ENCODE measurements at regions not wholly inside any gene's neighbourhood (a gene's known extent, or its start where the extent isn't known, plus 50 kb on each side); places are given as distances from the start of the nearest gene placed in this dataset.
A peak's percentile ranks its signal among the peaks of the same experiment; 100 is the strongest.

GRCh38 chr2:45211636-45212035, 202.4 kb upstream of the SIX2 start:
- no peaks in the 10 kb centered on the region for H3F3A ChIP-seq (ENCODE audit: low read length, unreplicated experiment)
- no peaks in the 10 kb centered on the region for H3K36me3 ChIP-seq (ENCODE audit: low read depth, low read length)
- no peak overlapping the region for H2AFZ ChIP-seq (ENCODE audit: low read length)
- TF ChIP-seq EZH2phosphoT487 (IDR thresholded peaks at IDR 0.05; ENCODE audit: borderline replicate concordance, low read length): no peak
- TF ChIP-seq EZH2 (IDR thresholded peaks at IDR 0.05; ENCODE audit: low read length, unreplicated experiment): no peak
- no peak for TF ChIP-seq CTCF (conservative IDR thresholded peaks at IDR 0.05; ENCODE audit: low read depth, low read length)
- no peak overlapping the region for H3K4me3 ChIP-seq (ENCODE audit: low read length)
- no peaks in the 10 kb centered on the region for H3K27me3 ChIP-seq (ENCODE audit: low read length)
- no peaks in the 10 kb centered on the region for H3K79me2 ChIP-seq (ENCODE audit: low read length)
- no peak overlapping the region for H3K27ac ChIP-seq (ENCODE audit: low read length)
- no peaks in the 10 kb centered on the region for H3K9me2 ChIP-seq (replicated peaks; ENCODE audit: low read length)
- no peak overlapping the region for H3K9ac ChIP-seq (ENCODE audit: low read length)
- H4K20me1 ChIP-seq (ENCODE audit: low read length): no peaks in the 10 kb centered on the region
- no peaks in the 10 kb centered on the region for H3K4me1 ChIP-seq (ENCODE audit: insufficient read depth, low read length)
- DNase-seq: no peak
- ChIA-PET POLR2A (ENCODE audit: unreplicated experiment) (no interaction called here), CTCF (no interaction called here)
- no peaks in the 10 kb centered on the region for H3K9me3 ChIP-seq (ENCODE audit: low read length)
- ATAC-seq: no peak
- intact Hi-C loops (cut with micrococcal nuclease): no loop called here
- H3K4me2 ChIP-seq (ENCODE audit: low read length): no peak overlapping the region
- BruUV-seq (replicated peaks): no TSS peak

- no peaks in the 10 kb centered on the region for H4K20me1 ChIP-seq (ENCODE audit: low read length)
- no peak overlapping the region for H3K4me3 ChIP-seq (ENCODE audit: low read length)
- H3K79me2 ChIP-seq (ENCODE audit: low read length): no peaks in the 10 kb centered on the region
- ChIA-PET POLR2A (ENCODE audit: unreplicated experiment) (no interaction called here), CTCF (no interaction called here)
- no peaks in the 10 kb centered on the region for H3K36me3 ChIP-seq (ENCODE audit: low read depth, low read length)
- no peak for ATAC-seq
- H3K4me2 ChIP-seq (ENCODE audit: low read length): no peak overlapping the region
- TF ChIP-seq CTCF (conservative IDR thresholded peaks at IDR 0.05; ENCODE audit: low read depth, low read length) (0 out of 2 replicates have a peak, but pooled peaks have one; percentile 9), EZH2phosphoT487 (IDR thresholded peaks at IDR 0.05; ENCODE audit: borderline replicate concordance, low read length) (no peak)
- intact Hi-C loops (cut with micrococcal nuclease): no loop called here
- H3K9ac ChIP-seq (ENCODE audit: low read length): no peak overlapping the region
- peak; percentile 46 for DNase-seq
- no peaks in the 10 kb centered on the region for H3K27me3 ChIP-seq (ENCODE audit: low read length)
- H3F3A ChIP-seq (ENCODE audit: low read length, unreplicated experiment): no peaks in the 10 kb centered on the region
- H2AFZ ChIP-seq (ENCODE audit: low read length): no peak overlapping the region
- H3K9me3 ChIP-seq (ENCODE audit: low read length): no peaks in the 10 kb centered on the region
- BruUV-seq (replicated peaks): no TSS peak
- no peaks in the 10 kb centered on the region for H3K4me1 ChIP-seq (ENCODE audit: insufficient read depth, low read length)
- H3K27ac ChIP-seq (ENCODE audit: low read length): no peak overlapping the region
- H3K9me2 ChIP-seq (replicated peaks; ENCODE audit: low read length): no peaks in the 10 kb centered on the region
These were observed 201.4 kb upstream of the SIX2 start for GRCh38 chr2:45210462-45211195.

- no peak overlapping the region for H3K9ac ChIP-seq (ENCODE audit: low read length)
- H3K4me3 ChIP-seq (ENCODE audit: low read length): no peak overlapping the region
- no peaks in the 10 kb centered on the region for H3K36me3 ChIP-seq (ENCODE audit: low read depth, low read length)
- H4K20me1 ChIP-seq (ENCODE audit: low read length): no peaks in the 10 kb centered on the region
- DNase-seq (no peak), ATAC-seq (no peak)
- no peaks in the 10 kb centered on the region for H3K9me3 ChIP-seq (ENCODE audit: low read length)
- H3K27ac ChIP-seq (ENCODE audit: low read length): no peak overlapping the region
- no peaks in the 10 kb centered on the region for H3K9me2 ChIP-seq (replicated peaks; ENCODE audit: low read length)
- POLR2A ChIA-PET (ENCODE audit: unreplicated experiment): no interaction called here
- intact Hi-C loops (cut with micrococcal nuclease): no loop called here
- CTCF ChIA-PET: no interaction called here
- no peaks in the 10 kb centered on the region for H3K79me2 ChIP-seq (ENCODE audit: low read length)
- H3F3A ChIP-seq (ENCODE audit: low read length, unreplicated experiment): no peaks in the 10 kb centered on the region
- BruUV-seq (replicated peaks): no TSS peak
- no peak overlapping the region for H2AFZ ChIP-seq (ENCODE audit: low read length)
- H3K4me1 ChIP-seq (ENCODE audit: insufficient read depth, low read length): no peaks in the 10 kb centered on the region
- TF ChIP-seq EZH2 (IDR thresholded peaks at IDR 0.05; ENCODE audit: low read length, unreplicated experiment) (no peak), EZH2phosphoT487 (IDR thresholded peaks at IDR 0.05; ENCODE audit: borderline replicate concordance, low read length) (no peak), CTCF (conservative IDR thresholded peaks at IDR 0.05; ENCODE audit: low read depth, low read length) (no peak)
- H3K4me2 ChIP-seq (ENCODE audit: low read length): no peak overlapping the region
- H3K27me3 ChIP-seq (ENCODE audit: low read length): no peaks in the 10 kb centered on the region
These were observed 200.6 kb upstream of the SIX2 start for GRCh38 chr2:45209875-45210274.
